SKM-1 (cell line): ENCODE measurements at regions not wholly inside any gene's neighbourhood (a gene's known extent, or its start where the extent isn't known, plus 50 kb on each side); places are given as distances from the start of the nearest gene placed in this dataset.

Experiments
- DNase-seq: peaks from one replicate; lab custom pipeline; 2025; ENCODE audit not compliant: unreplicated experiment; lab: John Stamatoyannopoulos, UW

DNA sequence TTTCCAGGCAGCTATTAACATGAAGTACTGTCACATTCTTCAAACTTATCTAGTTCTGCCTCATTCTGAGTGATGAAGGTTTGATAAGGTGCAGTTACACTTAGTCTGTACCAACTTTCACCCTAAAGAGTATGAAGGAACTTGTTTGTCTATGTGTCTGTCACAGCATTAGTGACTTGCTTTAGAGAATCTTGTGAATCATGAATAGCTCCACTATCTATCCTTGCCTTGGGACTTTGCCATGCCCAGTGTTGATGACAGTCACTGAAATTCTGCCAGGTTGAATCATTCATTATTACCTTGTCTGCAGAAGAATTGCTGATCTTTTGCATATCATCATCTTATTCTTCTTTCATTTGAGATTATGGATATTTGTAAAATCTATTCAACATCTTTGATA is 50.9 kb upstream of the A1CF start:
- DNase-seq = no peak

DNA sequence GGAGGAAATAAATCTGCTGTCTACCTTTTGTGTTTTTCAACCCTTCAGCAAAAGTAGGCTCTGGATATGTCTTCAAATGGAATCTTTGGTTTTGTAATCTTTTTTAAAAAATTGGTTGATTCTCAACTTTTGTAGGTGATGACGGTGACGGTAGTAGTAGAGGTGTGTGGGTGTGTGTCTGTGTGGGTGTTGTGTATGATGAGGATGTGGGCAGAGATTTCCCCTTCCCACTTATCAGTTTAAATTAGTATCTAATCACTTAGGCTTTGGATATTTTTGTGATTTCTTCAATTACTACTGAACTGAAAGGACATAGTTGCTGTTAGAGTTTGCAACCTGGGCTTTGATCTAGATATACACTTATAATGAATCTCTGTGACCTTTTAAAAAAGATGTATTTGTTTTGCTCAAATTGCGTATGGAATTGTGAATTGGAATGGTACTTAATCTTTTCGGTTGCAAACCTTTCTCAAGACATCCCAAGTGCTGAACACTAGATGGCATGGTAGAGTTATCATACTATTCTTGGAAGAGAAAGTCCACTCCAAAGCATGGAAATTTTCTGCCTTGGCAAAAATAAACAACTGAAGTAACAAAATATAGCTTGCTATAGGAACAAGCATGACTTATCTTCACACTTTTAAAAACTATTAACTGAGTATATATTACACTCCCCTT is 51.9 kb upstream of the A1CF start:
- no peak for DNase-seq

DNA sequence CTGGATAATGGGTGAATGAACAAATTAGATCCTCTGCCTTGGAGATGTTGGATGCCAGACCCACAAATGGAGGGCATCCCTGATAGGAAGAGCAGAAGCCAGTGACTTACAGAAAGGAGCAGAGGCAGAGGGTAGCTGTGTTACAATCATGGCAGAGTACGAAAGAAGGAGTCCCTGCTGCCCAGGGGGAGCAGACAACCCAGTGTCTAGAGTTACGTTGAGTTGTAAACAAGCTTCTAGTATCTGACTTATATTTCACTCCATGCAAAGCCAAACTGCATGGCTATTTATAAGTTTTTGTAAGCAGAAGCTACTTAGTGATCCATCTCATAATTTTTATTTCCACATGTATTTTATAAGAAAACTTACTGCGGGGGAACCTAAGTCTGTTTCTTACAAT is 56.2 kb upstream of the A1CF start:
- DNase-seq = no peak

DNA sequence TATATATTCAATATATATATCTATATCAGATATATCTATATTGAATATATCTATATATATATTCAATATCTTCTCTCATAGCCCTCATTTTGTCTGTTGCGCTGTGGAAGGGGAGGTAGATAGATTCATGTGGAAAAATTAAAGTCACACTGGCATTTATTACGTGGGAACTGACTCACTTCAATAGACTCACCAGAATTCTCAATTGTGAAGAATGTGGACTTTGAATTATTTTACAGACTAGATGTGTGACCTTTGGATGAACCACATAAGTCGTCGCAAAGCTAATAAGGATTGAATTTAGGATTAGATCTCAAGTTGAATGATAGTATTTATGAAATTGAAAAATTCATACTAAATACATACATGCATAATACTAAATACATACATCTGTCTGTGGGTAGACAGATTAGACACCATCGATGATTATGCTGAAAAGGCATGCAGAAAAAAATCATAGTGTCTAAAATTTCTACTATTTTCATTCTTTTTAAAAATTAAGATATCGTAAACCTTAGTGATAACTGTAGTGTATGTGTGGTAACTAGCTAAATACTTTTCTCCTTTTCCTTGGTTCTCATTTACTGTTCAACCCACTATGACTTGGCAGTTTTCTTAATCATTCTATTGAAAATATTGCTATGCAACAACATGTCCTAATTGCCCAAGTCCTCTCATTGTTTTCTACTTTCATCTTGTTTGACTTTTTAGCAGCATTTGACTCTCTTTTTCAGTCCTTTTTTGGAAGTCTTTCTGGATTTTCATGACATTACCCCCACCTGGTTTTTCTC is 61.8 kb upstream of the A1CF start:
- no peak for DNase-seq

DNA sequence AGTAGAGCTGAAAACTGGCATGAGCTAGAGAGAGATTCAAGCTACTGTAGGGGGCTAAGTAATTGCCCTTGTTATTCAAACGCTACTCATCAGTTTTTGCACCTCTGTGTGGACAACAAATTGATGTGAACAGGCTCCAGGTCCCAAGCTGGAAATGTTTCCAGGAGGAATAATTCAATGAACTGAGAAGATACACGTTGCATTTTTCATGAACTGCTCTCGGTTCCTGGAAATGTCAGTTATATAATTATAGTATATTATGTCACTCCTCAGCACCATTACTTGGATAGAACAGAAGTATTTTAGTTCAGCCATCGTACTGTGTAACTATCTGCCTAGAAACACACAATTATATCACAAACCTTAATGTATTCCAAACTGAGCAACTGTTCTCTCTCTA is 65.9 kb upstream of the A1CF start:
- DNase-seq = no peak

DNA sequence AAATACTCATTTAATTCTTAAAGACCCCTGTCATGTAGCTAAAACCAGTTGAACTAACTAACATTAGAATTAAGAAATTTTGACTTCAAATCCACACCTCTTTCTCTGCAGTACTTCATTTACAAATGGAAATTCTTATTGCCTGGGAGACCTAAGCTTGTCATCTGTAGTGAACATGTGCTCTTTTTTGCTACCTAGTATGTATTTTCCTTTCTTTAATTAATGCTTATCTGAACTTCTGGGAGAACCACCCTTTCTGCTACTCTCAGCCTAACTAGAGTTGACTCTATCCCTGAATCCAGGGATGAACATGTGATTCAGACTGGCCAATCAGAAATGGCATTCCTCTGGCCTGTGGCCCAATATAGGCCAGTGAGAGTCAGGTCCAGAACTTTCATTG is 75.9 kb upstream of the A1CF start:
- DNase-seq = no peak

DNA sequence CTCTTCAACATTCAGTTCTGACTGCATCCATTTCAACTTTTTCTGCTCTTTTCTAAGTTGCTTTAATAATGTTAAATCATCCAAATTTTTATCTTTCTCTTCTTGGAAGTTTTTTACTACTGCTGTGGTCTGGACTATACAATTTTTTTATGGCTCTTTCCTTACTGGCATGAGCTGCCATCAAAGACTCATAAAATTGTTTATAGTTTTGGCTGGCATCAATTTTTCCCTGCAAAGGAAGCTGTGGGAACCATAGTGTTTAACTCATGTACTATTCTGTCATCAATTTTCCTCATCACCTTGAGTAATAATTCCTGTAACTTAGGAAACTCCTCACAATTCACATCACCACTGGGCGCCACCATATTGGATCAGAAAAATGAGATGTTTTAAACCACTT is 77.6 kb upstream of the A1CF start:
- DNase-seq = no peak

DNA sequence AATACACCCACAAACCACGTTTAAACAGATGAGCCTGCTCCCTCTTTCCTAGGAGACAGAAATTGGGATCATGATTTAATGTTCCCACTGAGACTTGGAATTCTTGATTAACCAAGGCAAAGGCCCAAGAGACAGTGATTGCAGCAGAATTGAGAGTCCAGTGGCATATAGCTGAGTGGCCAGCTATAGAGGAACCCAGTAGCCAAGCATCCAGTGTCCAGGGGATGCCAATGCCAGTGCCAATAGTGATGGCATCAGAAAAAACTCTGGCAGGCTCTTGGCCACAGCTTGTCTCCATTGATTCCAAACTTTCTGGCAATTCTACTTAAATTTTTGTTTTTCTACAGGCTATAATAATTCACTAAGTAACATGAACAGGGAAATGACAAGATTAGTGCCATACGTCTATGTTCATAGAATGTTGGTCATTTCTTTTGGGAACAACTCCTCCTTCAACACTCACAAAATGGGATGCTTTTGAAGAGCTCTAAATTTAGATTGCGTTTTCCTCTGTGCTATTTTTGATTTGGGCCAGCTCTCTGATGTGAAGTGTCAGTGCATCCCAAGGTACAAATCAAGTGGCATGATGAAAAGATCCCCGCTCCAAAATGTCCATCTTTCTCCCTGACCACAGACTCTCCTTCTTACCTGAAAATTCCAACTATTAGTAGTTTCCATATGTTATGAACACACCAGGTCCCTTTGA is 83.1 kb upstream of the A1CF start:
- no peak for DNase-seq

DNA sequence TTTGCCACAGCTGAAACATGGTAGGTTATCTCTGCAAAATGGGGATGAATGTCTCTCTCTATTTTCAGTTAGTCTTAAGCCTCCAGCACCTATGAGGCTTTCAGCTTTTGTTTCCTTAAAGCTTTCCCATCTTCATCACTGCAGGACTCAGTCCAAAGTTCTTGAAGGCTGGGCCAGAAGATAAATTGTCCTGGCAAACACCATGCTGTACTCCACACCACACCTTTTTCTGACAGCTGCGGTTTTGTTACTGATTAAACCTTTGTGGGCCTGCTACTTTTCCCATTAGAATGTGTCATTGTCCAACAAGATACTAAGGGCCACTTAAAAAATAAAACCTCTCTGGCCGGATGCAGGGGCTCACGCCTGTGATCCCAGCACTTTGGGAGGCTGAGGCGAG is 87.2 kb upstream of the A1CF start:
- no peak for DNase-seq

DNA sequence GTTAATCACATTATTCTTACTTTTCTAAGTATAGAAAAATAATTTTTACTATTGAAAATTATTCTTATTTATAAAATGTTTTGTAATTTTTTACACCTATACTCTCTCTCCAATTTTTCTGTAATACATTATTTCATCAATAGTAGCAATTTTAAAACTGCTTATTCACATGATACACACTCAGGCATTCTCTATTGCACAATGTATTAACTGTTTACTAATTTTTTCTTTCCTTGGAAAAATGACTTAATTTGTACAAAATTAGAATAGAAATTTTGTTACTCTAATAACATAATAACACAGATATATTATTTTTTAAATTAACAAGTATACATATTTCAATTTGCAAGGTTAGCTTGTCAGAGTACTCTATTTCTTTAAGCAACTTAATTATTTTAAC is 92.9 kb upstream of the PRKG1 start:
- DNase-seq = no peak

DNA sequence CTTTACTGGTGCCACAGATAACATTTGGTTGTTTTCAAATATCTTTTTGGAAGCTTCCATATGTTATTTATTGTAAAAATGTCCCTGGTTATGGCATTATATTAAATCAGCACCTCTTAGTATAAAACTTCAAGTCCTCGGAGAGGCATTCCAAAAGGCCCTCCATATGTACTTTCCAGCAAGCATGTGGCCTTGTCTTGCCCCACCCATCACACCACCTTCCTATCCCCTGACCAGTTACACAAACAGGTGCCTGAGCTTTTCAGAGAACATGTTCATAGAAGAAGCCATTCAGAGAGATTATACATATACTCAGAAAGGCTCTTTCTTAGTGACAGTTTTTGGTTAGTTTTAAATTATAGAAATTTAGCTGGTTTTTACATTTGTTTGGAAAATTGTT is 92.4 kb upstream of the PRKG1 start:
- DNase-seq = no peak

DNA sequence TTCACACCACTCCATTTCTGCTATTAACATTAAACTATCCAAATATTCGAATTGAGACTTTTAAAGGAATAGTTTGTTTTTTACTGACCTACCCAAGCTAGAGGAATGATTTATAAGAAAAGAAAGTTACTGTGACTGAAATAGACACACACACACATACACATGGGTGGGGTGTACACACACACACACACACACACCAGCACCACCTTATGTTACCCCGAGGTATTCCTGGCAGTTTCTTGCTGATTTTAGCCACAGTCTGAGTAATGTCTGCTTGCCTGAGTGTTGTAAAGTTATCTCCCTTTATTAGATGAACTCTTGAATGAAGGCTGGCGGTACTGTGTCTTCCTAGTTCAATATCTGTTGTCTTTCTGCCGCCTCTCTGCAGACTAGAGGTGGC is 91.3 kb upstream of the PRKG1 start:
- no peak for DNase-seq

DNA sequence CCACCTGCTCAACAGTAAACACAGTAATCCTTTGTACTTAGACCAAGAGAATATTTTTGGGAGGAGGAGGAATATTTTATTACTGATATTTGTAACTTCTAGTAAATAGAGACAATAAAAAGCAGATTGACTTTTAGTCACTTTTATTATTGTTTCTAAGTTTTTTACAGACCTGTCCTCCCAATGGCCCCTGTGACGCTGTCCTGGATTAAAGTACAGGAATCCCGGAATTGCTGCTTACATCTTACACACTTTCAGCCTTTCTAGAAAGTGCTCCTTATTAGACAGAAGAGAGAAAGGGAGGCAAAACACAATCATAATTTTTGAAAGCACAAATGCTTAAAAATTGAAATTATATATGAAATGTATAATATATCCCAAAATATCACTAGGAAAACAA is 86.4 kb upstream of the PRKG1 start:
- DNase-seq = no peak

DNA sequence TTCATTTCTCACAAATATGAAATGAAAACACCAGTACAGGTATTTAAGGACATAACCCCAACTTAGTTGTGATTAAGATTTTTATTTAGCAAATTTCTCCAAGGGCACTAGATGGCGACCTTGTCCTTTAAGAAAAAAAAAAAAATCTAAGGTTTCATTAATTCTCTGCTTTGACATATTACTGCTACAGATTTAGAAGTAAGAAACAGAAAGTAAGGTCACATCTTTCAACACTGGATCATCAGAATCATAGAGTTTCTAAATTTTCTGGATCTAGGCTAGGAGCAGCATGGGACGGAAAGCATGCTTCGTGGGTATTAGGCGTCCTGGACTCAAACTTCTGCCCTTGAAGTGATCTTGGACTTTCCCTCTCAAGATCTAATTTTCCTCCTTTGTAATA is 85.5 kb upstream of the PRKG1 start:
- DNase-seq = no peak

DNA sequence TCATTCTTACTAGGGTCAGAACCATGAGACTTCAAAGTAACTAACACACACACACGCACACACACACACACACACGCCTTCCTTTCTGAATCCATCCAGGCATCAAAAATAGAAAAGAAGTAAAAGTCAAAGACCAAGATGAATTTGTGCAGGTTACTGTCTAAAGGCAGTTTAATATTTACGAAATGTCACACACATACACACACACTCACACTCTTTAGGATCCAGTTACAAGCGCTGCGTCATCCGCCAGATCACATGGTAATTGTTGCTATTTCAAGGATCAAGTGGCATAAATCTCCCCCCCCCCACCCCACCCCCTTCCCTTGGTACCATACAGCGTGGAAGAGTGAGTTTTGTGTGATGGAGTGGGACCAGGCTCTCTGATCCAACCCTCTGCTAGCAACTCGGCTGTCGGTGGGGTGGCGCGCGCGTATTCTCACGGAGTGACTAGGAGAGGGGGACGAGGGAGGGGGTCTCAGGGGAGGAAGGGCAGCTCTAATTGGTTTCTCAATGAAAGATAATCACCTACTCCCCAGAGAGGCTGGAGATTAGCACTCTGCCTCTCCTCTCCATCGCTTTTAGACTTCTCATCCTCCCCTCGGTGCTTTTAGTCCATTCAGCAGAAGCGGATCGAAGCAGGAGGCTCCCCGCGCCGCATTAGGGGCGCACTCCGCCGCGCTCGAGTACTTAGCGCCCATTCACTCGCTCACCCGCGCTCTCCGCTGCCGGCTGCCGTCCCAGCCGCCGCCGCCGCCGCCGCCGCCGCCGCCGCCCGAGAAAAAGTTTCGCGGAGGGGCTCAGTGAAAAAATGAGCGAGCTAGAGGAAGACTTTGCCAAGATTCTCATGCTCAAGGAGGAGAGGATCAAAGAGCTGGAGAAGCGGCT is 83.5 kb upstream of the PRKG1 start:
- DNase-seq = no peak

DNA sequence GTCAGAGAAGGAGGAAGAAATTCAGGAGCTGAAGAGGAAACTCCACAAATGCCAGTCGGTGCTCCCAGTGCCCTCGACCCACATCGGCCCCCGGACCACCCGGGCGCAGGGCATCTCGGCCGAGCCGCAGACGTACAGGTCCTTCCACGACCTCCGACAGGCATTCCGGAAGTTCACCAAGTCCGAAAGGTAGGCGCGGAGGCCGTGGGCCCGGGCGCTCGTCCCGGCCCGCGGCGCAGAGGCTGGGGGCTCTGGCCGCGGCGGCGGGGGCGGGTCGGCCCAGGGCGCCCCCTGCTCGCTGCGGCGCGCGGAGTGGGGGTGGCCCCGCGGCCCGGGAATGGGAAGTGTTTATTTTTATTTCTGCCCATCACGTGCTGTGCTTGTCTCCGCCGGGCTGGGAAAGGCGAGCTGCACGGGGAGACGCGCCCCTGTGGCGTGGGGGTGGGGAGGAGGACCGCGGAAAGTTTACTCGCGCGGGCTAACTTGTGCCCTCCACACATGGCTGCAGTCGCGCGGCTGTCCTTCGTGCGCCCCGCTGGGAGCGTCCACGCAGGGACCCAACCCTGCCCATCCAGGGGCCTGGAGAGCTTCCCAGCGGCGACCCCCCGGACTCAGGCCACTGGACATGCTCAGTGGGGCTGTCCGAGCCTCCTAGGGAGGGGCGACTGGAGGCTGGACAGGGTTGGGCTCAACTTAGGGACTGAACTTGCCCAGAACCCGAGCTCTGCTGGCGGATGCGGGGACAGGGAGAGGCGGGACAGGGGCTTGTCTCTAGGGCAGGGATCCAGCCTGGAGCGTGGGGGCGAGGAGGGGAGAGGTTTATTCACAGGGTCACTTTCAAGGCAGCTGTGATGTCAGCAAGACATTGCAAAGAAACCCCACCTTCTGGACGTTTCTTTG is 82.6 kb upstream of the PRKG1 start:
- no peak for DNase-seq

DNA sequence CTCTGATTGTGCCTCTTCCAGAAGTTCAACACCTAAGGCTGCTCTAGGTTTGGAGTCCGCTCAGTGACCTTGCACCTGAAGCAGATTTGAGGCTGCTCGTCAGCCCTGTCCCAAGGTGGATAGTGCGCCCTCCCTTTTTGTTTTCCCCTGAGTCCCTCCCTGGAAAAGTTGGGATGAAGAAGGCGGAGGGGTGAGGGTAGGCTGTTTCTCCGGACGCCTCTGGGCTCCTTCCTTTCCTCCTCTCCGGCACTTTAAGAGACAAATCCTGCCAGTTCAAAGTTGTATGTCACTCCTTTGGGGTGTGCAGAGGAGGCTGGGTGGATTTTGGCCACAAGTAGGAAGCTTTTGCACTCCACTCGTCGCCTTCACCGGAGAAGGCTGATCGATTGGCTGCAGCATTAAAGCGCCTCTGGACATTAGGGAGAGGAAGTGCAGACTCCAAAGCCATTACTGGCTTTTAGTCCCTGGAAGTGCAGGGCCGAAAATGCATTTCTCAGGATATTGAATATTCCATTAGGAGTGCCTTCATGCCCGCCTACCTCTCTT is 81.9 kb upstream of the PRKG1 start:
- DNase-seq = no peak

DNA sequence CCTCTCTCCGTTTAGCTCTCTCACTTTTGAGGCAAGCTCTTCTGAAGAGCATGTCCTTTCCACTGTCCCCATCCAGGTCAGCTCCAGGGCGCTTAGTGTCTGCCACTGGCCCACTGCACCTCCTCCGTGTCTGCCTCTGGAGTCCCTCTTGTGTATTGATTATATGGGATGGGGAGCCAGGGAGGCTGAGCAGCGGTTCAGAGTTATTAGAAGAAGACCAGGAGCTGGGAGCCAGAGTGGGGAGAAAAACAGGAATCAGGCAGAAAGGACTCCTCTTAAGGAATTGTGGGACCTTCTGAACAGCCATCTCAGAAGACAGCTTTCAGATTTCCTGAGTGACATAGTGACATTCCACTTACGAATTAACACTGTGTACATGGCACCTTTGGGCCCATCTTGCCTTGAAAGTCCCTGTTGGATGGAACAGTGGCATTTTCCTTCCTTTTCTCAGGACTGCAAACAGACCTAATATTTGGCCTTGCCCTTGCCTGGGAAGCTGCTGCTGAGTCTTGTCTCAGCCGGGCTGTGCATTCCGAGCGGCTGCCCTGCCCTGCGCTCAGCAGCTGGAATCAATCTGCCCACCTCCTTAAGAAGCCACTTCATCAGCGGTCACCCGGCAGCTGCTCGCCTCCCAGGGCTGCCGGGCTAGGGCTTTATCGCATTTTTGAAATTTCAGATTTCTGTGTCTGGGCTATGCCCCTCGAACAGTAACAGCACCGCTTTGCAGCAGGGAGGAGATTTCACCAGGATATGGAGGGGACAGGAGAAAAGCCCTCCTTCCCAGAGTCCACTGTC is 81.1 kb upstream of the PRKG1 start:
- DNase-seq = no peak

DNA sequence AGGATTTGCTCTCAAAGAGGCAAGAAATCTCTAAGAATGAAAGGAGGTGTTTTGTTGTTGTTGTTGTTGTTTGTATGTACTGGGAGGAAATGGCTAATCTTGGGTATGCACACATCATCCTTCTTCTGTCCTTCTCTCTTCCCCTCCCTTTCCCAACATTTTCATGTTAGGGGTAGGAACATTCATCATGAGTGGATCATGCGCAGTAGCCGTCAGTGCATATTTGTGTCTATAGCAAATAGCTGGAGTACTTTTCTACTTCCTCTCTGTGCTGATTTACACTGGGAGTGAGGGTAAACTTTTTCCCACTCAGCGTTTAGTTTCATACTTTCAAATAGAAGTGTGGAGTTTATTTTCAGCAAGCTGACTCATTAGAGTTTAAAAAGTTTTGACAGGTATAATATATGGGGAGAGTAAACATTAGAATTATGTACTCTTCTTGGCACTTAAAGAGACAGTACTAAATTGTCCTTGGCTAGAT is 80.5 kb upstream of the PRKG1 start:
- DNase-seq = no peak
